Activated CD8-positive, alpha-beta memory T cell treated with anti-CD3 and anti-CD28 coated beads for 36 hours (primary cell): ENCODE measurements at regions not wholly inside any gene's neighbourhood (a gene's known extent, or its start where the extent isn't known, plus 50 kb on each side); places are given as distances from the start of the nearest gene placed in this dataset.
"Not testable (repeated sequence)": the region's sequence is repeated elsewhere in the genome, so short reads cannot be mapped to it uniquely, and the experiment has no call there.

Source experiments
- CTCF ChIA-PET: fragments of 350-600 bp; sonication (Branson Sonifier 250); formaldehyde crosslinking; loops from one replicate; lab custom pipeline; 2021; ENCODE audit warnings: antibody characterized with exemption; lab: Charles Lee
- POLR2A ChIA-PET: fragments of 350-600 bp; sonication (Branson Sonifier 250); formaldehyde crosslinking; loops from one replicate; lab custom pipeline; 2021; ENCODE audit warnings: antibody characterized with exemption; lab: Charles Lee

- CTCF ChIA-PET, result no interaction called here
- POLR2A ChIA-PET, result no interaction called here
These were observed 422.9 kb upstream of the AMELY start for GRCh38 chrY:7334449-7334848.

DNA sequence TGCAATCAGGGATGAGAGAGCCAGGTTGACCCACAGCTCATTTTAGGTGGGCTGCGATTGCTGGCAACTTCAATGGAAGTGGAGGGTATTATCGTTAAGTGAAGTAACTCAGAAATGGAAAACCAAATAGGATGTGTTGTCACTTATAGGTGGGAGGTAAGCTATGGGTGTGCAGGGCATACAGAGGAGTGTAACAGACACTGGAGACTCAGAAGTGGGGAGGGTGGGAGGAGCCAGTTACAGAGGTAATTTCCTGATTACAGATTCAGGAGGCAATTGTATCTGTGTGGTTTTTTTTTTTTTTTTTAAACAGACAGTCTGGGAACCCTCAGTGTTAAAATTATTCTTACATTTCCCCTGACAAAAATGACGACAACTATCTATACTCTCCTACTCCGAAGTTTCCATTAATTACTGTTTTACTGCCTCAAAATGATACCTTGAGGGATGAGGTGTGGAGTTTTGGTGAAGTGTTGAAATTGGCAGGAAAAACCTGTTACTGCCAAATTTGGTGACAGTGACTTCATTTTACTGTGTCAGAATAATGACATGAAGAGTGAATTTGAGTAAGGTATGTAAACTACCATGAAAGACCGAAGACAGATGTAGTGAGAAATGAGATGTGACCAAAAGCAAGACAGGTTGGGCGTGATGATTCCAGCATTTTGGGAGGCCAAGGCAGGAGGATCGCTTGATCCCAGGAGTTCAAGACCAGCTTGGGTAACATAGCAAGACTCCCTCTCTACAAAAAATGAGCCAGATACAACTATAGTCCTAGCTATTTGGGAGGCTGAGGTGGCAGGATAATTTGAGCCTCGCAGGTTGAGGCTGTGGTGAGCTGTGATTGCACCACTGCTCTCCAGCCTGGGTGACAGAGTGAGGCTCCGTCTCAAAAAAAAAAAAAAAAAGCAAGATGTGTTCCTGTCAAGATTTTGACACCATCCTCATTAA is 415.0 kb upstream of the AMELY start:
- ChIA-PET CTCF (interaction anchor here (0.7 to 0.9 kb wide), 3 partner anchors 13 to 322 kb away, joined by 3 read pairs; no protein-coding TSS in a partner anchor), POLR2A (interaction anchor here (0.6 to 0.7 kb wide), 2 partner anchors 14 to 93 kb away, joined by 3 to 5 read pairs; no protein-coding TSS in a partner anchor)

DNA sequence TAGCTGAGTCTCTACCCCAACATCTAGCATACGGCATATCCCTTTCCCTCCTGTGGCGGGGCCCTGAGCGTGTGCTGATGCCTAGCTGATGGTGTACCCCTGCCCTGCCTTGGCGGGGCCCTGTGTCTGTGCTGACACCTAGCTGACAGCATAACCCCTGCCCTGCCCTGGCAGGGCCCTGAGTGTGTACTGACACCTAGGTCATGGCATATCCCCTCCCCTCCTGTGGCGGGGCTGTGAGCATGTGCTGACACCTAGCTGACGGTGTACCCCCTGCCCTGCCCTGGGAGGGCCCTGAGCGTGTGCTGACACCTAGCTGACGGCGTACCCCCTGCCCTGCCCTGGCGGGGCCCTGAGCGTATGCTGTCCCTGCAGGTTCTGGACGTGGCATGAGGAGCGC is 414.0 kb upstream of the AMELY start:
- POLR2A ChIA-PET, result no interaction called here
- CTCF ChIA-PET, result interaction anchor here (0.9 kb wide), 1 partner anchor 14 kb away, joined by 3 read pairs; no protein-coding TSS in a partner anchor

GRCh38 chrY:7320751-7321150 is 409.2 kb upstream of the AMELY start:
- ChIA-PET POLR2A (no interaction called here), CTCF (interaction anchor here (1.1 kb wide), 1 partner anchor 23 kb away, joined by 3 read pairs; no protein-coding TSS in a partner anchor)

- CTCF ChIA-PET, POLR2A ChIA-PET: not testable (repeated sequence)
These were observed 408.6 kb upstream of the AMELY start for GRCh38 chrY:7320171-7320570.

DNA sequence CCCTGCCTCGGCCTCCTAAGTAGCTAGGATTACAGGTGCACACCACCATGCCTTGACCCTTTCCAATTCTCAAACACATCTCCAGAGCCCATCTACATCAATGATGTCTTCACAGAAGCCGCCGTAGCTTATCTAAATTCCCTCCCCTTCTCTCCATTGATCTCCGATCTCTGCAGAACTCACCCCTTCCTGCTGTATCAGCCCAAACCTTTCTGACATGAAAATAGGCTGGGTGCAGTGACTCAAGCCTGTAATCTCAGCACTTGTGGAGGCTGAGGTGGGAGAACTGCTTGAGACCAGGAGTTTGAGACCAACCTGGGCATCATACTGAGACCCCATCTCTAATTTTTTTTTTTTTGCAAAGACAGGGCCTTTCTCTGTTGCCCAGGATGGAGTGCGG is 406.6 kb upstream of the AMELY start:
- POLR2A ChIA-PET, result no interaction called here
- CTCF ChIA-PET, result no interaction called here

DNA sequence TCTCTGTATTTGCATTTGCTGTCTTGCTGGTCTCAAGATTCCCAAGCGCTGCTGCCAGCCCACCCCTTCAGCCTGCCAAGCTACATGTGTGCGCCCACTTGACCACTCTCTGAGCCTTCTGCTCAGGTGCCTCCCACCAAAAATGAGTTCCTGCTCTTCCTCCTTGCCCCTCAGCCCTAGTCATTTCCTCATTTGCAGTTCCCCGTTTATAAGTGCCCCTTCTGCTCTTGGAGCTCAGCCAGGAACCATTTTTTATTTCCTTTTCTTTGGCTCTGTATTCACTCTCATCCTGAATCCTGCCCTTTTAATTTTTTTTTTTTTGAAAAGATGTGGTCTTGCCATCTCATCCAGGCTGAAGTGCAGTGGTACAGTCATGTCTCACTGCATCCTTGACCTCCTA is 406.0 kb upstream of the AMELY start:
- CTCF ChIA-PET, result no interaction called here
- POLR2A ChIA-PET, result no interaction called here

GRCh38 chrY:7310482-7311269 is 399.1 kb upstream of the AMELY start:
- ChIA-PET POLR2A (no interaction called here), CTCF (no interaction called here)

GRCh38 chrY:7308816-7309215 is 397.3 kb upstream of the AMELY start:
- ChIA-PET POLR2A (no interaction called here), CTCF (interaction anchor here (0.6 kb wide), 1 partner anchor 11 kb away, joined by 5 read pairs; no protein-coding TSS in a partner anchor)

DNA sequence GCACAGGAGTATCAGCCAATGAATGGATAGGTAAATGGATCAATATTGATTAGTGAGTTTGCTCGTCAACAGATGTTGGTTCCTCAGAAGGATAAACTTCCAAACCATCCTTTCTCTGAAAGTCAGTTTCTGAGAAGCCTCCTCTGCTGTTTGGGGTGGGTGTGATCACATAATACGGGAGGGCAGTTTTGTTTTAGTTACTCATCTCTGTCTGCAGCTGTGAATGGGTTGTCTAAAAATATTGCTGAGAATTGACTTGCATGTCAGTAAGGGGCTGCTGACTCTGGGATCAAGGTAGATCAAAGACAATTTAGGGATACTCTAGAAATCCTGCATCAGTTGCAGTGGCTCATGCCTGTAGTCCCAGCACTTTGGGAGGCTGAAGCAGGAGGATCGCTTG is 390.8 kb upstream of the AMELY start:
- ChIA-PET POLR2A (no interaction called here), CTCF (no interaction called here)

- ChIA-PET POLR2A (no interaction called here), CTCF (no interaction called here)
These were observed 388.4 kb upstream of the AMELY start for GRCh38 chrY:7299960-7300359.

GRCh38 chrY:7292113-7292512 is 380.6 kb upstream of the AMELY start:
- ChIA-PET CTCF (interaction anchor here (0.5 kb wide), 1 partner anchor 14 kb away, joined by 3 read pairs; no protein-coding TSS in a partner anchor), POLR2A (no interaction called here)

GRCh38 chrY:7289889-7290833 is 378.6 kb upstream of the AMELY start:
- ChIA-PET POLR2A (no interaction called here), CTCF (no interaction called here)

DNA sequence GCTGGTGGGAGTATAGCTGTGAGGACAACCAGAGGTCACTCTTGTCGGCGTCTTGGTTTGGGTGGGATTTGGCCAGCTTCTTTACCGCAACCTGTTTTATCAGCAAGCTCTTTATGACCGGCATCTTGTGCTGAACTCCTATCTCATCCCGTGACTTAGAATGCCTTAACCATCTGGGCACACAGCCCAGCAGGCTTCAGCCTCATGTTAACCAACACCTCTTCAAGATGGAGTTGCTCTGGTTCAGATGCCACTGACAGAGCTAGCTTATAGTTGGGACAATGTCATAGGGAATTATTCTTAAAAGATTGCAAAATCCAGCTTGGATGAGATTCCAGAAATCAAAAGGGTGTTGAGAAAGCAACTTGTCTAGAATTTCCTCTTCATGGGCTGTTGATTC is 377.1 kb upstream of the AMELY start:
- ChIA-PET POLR2A (no interaction called here), CTCF (no interaction called here)

- POLR2A ChIA-PET, CTCF ChIA-PET: not testable (repeated sequence)
These were observed 376.4 kb upstream of the AMELY start for GRCh38 chrY:7287963-7288362.

- POLR2A ChIA-PET, result interaction anchor here (1.1 kb wide), 1 partner anchor 12 kb away, joined by 3 read pairs; no protein-coding TSS in a partner anchor
- CTCF ChIA-PET, result no interaction called here
These were observed 373.8 kb upstream of the AMELY start for GRCh38 chrY:7285388-7285787.

DNA sequence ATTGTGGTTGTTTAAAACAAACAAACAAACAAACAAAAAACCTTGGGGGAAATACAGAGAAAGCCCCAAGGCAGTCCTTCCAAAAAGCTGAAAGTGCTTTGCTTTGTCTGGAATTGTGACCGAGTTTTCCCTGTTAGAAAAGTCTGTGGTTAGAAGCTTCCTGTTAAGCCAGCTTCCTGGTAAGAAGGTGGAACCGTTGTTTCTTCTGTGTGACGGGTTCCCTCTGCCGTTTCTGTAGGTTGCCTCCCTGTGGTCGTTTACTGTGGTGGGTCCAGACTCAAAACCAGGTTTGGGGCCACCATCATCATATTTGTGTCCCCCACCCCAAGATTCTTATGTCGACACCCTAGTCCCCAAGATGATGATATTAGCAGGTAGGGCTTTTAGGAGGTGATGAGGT is 371.4 kb upstream of the AMELY start:
- CTCF ChIA-PET, result no interaction called here
- POLR2A ChIA-PET, result no interaction called here

DNA sequence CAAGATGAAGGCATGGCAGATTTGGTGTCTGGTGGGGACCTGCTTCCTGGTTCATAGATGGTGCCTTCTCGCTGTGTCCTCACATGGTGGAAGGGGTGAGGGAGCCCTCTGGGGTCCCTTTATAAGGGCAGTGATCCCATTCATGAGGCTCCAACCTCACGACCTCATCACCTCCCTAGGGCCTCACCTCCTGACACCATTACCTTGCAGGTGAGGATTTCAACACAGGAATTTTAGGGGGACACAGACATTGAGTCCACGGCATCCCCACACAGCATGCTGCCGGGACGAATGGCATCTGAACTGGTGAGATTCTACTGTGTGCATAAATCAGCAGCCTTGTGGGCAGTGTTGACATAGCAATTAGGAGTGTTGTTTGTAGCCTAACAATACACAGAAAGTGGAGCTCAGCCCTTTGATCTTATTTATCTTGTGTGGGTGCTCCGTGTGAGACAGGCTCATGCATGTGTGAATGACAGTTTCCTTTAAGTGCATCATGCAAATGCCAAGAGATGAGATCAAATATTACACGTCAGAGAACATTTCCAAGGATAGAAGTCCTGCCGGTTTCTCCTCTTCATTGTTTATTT is 368.7 kb upstream of the AMELY start:
- POLR2A ChIA-PET, result not testable (repeated sequence)

GRCh38 chrY:7275751-7276150 is 364.2 kb upstream of the AMELY start:
- ChIA-PET POLR2A (no interaction called here), CTCF (no interaction called here)

More for the DNA sequence above, 368.7 kb upstream of the AMELY start:
- CTCF ChIA-PET, result not testable (repeated sequence)
